Skeletal muscle satellite cell (primary cell): ENCODE measurements at regions not wholly inside any gene's neighbourhood (a gene's known extent, or its start where the extent isn't known, plus 50 kb on each side); places are given as distances from the start of the nearest gene placed in this dataset.

Experiments
- H3K27me3 ChIP-seq: 2 replicates; pipeline ENCODE4 v1.7.0; 2013; ENCODE audit warnings: low read length; ENCODE audit not compliant: control insufficient read depth, insufficient read depth
- H3K36me3 ChIP-seq: 2 replicates; pipeline ENCODE4 v1.7.0; 2013; ENCODE audit warnings: mild to moderate bottlenecking, control low read depth, low read length; ENCODE audit not compliant: insufficient read depth
- H3K4me1 ChIP-seq: 2 replicates; pipeline ENCODE4 v1.7.0; 2013; ENCODE audit warnings: low read length; ENCODE audit not compliant: control insufficient read depth, insufficient read depth
- H3K4me2 ChIP-seq: 2 replicates; pipeline ENCODE4 v1.7.0; 2013; ENCODE audit warnings: mild to moderate bottlenecking, low read length
- H3K4me3 ChIP-seq: 2 replicates; pipeline ENCODE4 v1.7.0; 2013; ENCODE audit warnings: low read length
- H3K9ac ChIP-seq: 2 replicates; pipeline ENCODE4 v1.7.0; 2013; ENCODE audit warnings: mild to moderate bottlenecking, low read depth, low read length, moderate library complexity
- H3K9me3 ChIP-seq: replicated peaks from 2 replicates; pipeline ENCODE4 v1.7.0; 2013; ENCODE audit warnings: mild to moderate bottlenecking, control low read depth, low read length

- H3K4me1 ChIP-seq = no peaks in the 10 kb centered on the region
- no peaks in the 10 kb centered on the region for H3K9me3 ChIP-seq
- no peaks in the 10 kb centered on the region for H3K36me3 ChIP-seq
These were observed 585.2 kb downstream of the HAO1 start for GRCh38 chr20:7355051-7355450.

GRCh38 chr20:7358670-7359069 lies 581.6 kb downstream of the HAO1 start:
- Histone ChIP-seq H3K4me1 (no peaks in the 10 kb centered on the region), H3K36me3 (no peaks in the 10 kb centered on the region), H3K27me3 (no peaks in the 10 kb centered on the region), H3K4me2 (no peak overlapping the region), H3K4me3 (no peak overlapping the region), H3K9ac (no peak overlapping the region), H3K9me3 (no peaks in the 10 kb centered on the region)

More at GRCh38 chr20:7355051-7355450, 585.2 kb downstream of the HAO1 start:
- no peak overlapping the region for H3K4me3 ChIP-seq
- no peak overlapping the region for H3K9ac ChIP-seq
- no peaks in the 10 kb centered on the region for H3K27me3 ChIP-seq
- H3K4me2 ChIP-seq = no peak overlapping the region

GRCh38 chr20:7359739-7360138 lies 580.5 kb downstream of the HAO1 start:
- no peaks in the 10 kb centered on the region for H3K36me3 ChIP-seq
- no peak overlapping the region for H3K4me2 ChIP-seq
- no peaks in the 10 kb centered on the region for H3K9me3 ChIP-seq

GRCh38 chr20:7361321-7361720 lies 578.9 kb downstream of the HAO1 start:
- Histone ChIP-seq H3K4me3 (no peak overlapping the region), H3K27me3 (no peaks in the 10 kb centered on the region), H3K4me2 (no peak overlapping the region), H3K36me3 (no peaks in the 10 kb centered on the region), H3K9me3 (no peaks in the 10 kb centered on the region), H3K9ac (no peak overlapping the region), H3K4me1 (no peaks in the 10 kb centered on the region)

More at GRCh38 chr20:7359739-7360138, 580.5 kb downstream of the HAO1 start:
- H3K27me3 ChIP-seq = no peaks in the 10 kb centered on the region
- no peak overlapping the region for H3K4me3 ChIP-seq
- no peaks in the 10 kb centered on the region for H3K4me1 ChIP-seq
- H3K9ac ChIP-seq = no peak overlapping the region

GRCh38 chr20:7361931-7362330 lies 578.3 kb downstream of the HAO1 start:
- Histone ChIP-seq H3K4me2 (no peak overlapping the region), H3K27me3 (no peaks in the 10 kb centered on the region), H3K4me1 (no peaks in the 10 kb centered on the region), H3K36me3 (no peaks in the 10 kb centered on the region), H3K9me3 (no peaks in the 10 kb centered on the region), H3K4me3 (no peak overlapping the region), H3K9ac (no peak overlapping the region)

GRCh38 chr20:7362601-7363000 lies 577.7 kb downstream of the HAO1 start:
- Histone ChIP-seq H3K27me3 (no peaks in the 10 kb centered on the region), H3K4me2 (no peak overlapping the region), H3K9me3 (no peaks in the 10 kb centered on the region), H3K9ac (no peak overlapping the region), H3K4me3 (no peak overlapping the region), H3K4me1 (no peaks in the 10 kb centered on the region), H3K36me3 (no peaks in the 10 kb centered on the region)

- Histone ChIP-seq H3K9me3 (no peaks in the 10 kb centered on the region), H3K4me1 (no peaks in the 10 kb centered on the region), H3K27me3 (no peaks in the 10 kb centered on the region), H3K36me3 (no peaks in the 10 kb centered on the region), H3K9ac (no peak overlapping the region), H3K4me3 (no peak overlapping the region), H3K4me2 (no peak overlapping the region)
These were observed 574.1 kb downstream of the HAO1 start for GRCh38 chr20:7366189-7366588.

- Histone ChIP-seq H3K36me3 (no peaks in the 10 kb centered on the region), H3K27me3 (no peaks in the 10 kb centered on the region), H3K4me1 (no peaks in the 10 kb centered on the region), H3K9me3 (no peaks in the 10 kb centered on the region), H3K4me3 (no peak overlapping the region), H3K9ac (no peak overlapping the region), H3K4me2 (no peak overlapping the region)
These were observed 568.6 kb downstream of the HAO1 start for GRCh38 chr20:7371518-7372163.

GRCh38 chr20:7375905-7376304 lies 564.4 kb downstream of the HAO1 start:
- Histone ChIP-seq H3K9ac (no peak overlapping the region), H3K4me2 (no peak overlapping the region), H3K36me3 (no peaks in the 10 kb centered on the region), H3K4me3 (no peak overlapping the region), H3K27me3 (no peaks in the 10 kb centered on the region), H3K9me3 (no peaks in the 10 kb centered on the region), H3K4me1 (no peaks in the 10 kb centered on the region)

GRCh38 chr20:7378864-7379605 lies 561.2 kb downstream of the HAO1 start:
- H3K36me3 ChIP-seq = no peaks in the 10 kb centered on the region
- no peak overlapping the region for H3K4me2 ChIP-seq
- H3K27me3 ChIP-seq = no peaks in the 10 kb centered on the region
- H3K4me1 ChIP-seq = no peaks in the 10 kb centered on the region
- no peak overlapping the region for H3K4me3 ChIP-seq
- H3K9me3 ChIP-seq = no peaks in the 10 kb centered on the region
- H3K9ac ChIP-seq = no peak overlapping the region

GRCh38 chr20:7379621-7380220 lies 560.5 kb downstream of the HAO1 start:
- H3K4me3 ChIP-seq = no peak overlapping the region

More at GRCh38 chr20:7379621-7380220, 560.5 kb downstream of the HAO1 start:
- H3K4me2 ChIP-seq = no peak overlapping the region
- H3K9ac ChIP-seq = no peak overlapping the region
- no peaks in the 10 kb centered on the region for H3K36me3 ChIP-seq
- no peaks in the 10 kb centered on the region for H3K27me3 ChIP-seq
- no peaks in the 10 kb centered on the region for H3K4me1 ChIP-seq
- no peaks in the 10 kb centered on the region for H3K9me3 ChIP-seq
